Stromal cell of bone marrow (primary cell): ENCODE measurements at regions not wholly inside any gene's neighbourhood (a gene's known extent, or its start where the extent isn't known, plus 50 kb on each side); places are given as distances from the start of the nearest gene placed in this dataset.
"Not testable (repeated sequence)": the region's sequence is repeated elsewhere in the genome, so short reads cannot be mapped to it uniquely, and the experiment has no call there.

Experiments
- DNase-seq: peaks from one replicate; pipeline ENCODE4 v3.0.0-alpha.2; 2012; ENCODE audit warnings: low read depth

GRCh38 chr1:31510853-31511789 is 65.2 kb upstream of the TINAGL1 start:
- no peak for DNase-seq

- no peak for DNase-seq
These were observed 64.3 kb upstream of the TINAGL1 start for GRCh38 chr1:31511848-31512615.

- DNase-seq, result no peak
These were observed 62.2 kb upstream of the TINAGL1 start for GRCh38 chr1:31514117-31514516.

- no peak for DNase-seq
These were observed 61.1 kb upstream of the TINAGL1 start for GRCh38 chr1:31515056-31515775.

GRCh38 chr1:31515936-31516335 is 60.4 kb upstream of the TINAGL1 start:
- DNase-seq, result no peak

GRCh38 chr1:31517301-31517700 is 59.0 kb upstream of the TINAGL1 start:
- DNase-seq, result no peak

- DNase-seq, result not testable (repeated sequence)
These were observed 58.3 kb upstream of the TINAGL1 start for GRCh38 chr1:31517986-31518385.

- no peak for DNase-seq
These were observed 54.4 kb upstream of the TINAGL1 start for GRCh38 chr1:31521761-31522555.

- no peak for DNase-seq
These were observed 53.8 kb upstream of the TINAGL1 start for GRCh38 chr1:31522556-31522845.

- no peak for DNase-seq
These were observed 53.3 kb upstream of the TINAGL1 start for GRCh38 chr1:31523012-31523411.

- no peak for DNase-seq
These were observed 52.5 kb upstream of the TINAGL1 start for GRCh38 chr1:31523769-31524168.

GRCh38 chr1:31524186-31524901 is 52.0 kb upstream of the TINAGL1 start:
- no peak for DNase-seq
